ENCODE measurements at regions not wholly inside any gene's neighbourhood (a gene's known extent, or its start where the extent isn't known, plus 50 kb on each side); places are given as distances from the start of the nearest gene placed in this dataset.

DNA sequence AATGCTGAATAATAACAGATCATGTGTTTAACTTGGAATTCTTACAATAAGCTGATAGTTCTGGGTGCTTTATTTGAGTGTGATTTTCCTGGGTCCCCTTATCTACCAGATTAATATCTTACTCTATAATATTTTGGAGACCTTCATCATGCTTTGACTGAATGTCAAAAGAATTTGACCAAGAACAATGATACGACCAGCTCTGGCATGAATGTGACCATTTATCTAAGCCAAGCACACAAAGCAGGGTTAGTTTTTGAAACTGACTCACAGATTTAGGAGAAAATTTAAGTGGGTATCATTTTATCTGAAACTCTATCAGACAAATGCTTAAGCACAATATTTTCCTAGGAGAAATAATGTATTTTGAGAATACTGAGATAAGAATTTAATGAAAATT, 677.0 kb downstream of the NYAP2 start:
- TF ChIP-seq YY1 (IDR thresholded peaks at IDR 0.05; ENCODE audit: insufficient read depth, insufficient read length) = no peak
- TF ChIP-seq ZNF274 (IDR thresholded peaks at IDR 0.05; ENCODE audit: low read depth, low read length) = no peak
- no peak for TF ChIP-seq SUZ12 (IDR thresholded peaks at IDR 0.05; ENCODE audit: extremely low read depth, insufficient read depth, insufficient read length)
